ENCODE measurements at regions not wholly inside any gene's neighbourhood (a gene's known extent, or its start where the extent isn't known, plus 50 kb on each side); places are given as distances from the start of the nearest gene placed in this dataset.
A peak's percentile ranks its signal among the peaks of the same experiment; 100 is the strongest.

DNA sequence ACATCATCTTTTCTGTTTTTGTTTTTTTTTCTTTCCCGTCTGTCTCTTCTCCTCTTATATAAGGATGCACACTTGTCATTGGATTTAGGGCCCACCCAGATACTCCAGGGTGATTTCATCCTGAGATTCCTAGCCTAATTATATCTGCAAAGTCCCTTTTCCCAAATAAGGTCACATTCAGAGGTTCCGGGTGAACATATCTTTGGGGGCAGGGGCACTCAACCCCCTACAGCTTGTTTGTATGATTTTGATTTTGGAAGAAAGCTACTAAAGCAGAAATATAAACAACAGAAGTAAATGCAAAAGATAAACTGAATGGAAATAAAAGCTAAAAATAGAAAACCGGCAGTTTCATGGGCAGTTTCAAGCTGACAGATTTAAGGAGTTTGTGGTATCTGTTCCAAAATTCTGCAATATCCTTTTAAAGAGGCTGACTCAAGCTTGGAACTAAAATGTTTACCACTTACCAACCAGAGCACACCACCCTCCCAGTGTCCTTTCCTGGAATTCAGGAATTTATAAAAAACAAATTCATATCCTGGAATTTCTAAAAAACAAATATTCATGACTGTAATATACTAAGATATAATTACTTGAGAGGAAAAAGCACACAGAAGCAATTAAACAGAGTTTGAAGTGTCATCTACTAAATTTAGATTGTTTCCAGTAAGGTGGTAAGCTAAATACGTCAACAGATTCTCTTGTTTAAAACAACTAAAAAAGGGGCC lies 100.0 kb upstream of the CARMIL1 start:
- Histone ChIP-seq H2BK12ac (ENCODE audit: low read depth, low read length) (no peak overlapping the region), H3K4me2 (ENCODE audit: insufficient read depth in 1 of 2, low read depth in 2 of 2, low read length in 2 of 2) (no peak overlapping the region), H3K14ac (ENCODE audit: insufficient read length) (no peak overlapping the region), H4K8ac (ENCODE audit: extremely low read depth, insufficient read depth, low read length) (no peak overlapping the region), H3K23ac (ENCODE audit: insufficient read length) (no peak overlapping the region), H2BK5ac (ENCODE audit: low read depth, low read length) (no peak overlapping the region), H3K79me2 (ENCODE audit: control insufficient read depth in 1 of 2, insufficient read depth in 2 of 2, low read length in 2 of 2) (no peaks in the 10 kb centered on the region), H3K36me3 (ENCODE audit: control insufficient read depth in 2 of 4, insufficient read depth in 4 of 4, low read length in 3 of 4) (no peaks in the 10 kb centered on the region), H2BK120ac (replicated peaks; ENCODE audit: low read depth, low read length) (no peak overlapping the region), H3K27me3 (replicated peaks in 1 of 4; ENCODE audit: control insufficient read depth in 3 of 4, extremely low read depth in 1 of 4, insufficient read depth in 3 of 4, low read length in 3 of 4) (no peaks in the 10 kb centered on the region), H3K27ac (ENCODE audit: low read depth, low read length) (no peak overlapping the region), H3K9ac (replicated peaks in 1 of 4; ENCODE audit: extremely low read depth in 1 of 4, low read depth in 3 of 4, low read length in 3 of 4) (no peak overlapping the region), H3K4me1 (replicated peaks in 1 of 4; ENCODE audit: control insufficient read depth in 3 of 4, insufficient read depth in 4 of 4, low read length in 3 of 4) (no peaks in the 10 kb centered on the region), H4K5ac (ENCODE audit: insufficient read length, low read depth, low read length) (no peak overlapping the region), H4K91ac (replicated peaks; ENCODE audit: insufficient read length, low read length) (no peak overlapping the region), H3K56ac (replicated peaks; ENCODE audit: insufficient read length, low read depth, low read length) (no peak overlapping the region), H3K4me3 (ENCODE audit: extremely low read depth in 1 of 4, insufficient read depth in 2 of 4, low read depth in 3 of 4, low read length in 4 of 4) (no peak overlapping the region), H2AFZ (ENCODE audit: low read length) (no peak overlapping the region), H3K23me2 (ENCODE audit: low read depth, low read length) (no peaks in the 10 kb centered on the region), H4K20me1 (replicated peaks in 1 of 2; ENCODE audit: control insufficient read depth in 1 of 2, insufficient read depth in 2 of 2, low read length in 2 of 2) (no peaks in the 10 kb centered on the region), H2AK5ac (ENCODE audit: low read depth, low read length) (no peak overlapping the region), H3K4ac (replicated peaks; ENCODE audit: insufficient read length, low read depth, low read length) (no peak overlapping the region), H2BK15ac (ENCODE audit: low read length) (no peak overlapping the region), H3K18ac (ENCODE audit: extremely low read depth, low read length) (no peak overlapping the region), H3K9me3 (ENCODE audit: insufficient read depth in 2 of 2, low read depth in 1 of 2, low read length in 1 of 2) (no peaks in the 10 kb centered on the region), H2BK20ac (ENCODE audit: low read length) (no peak overlapping the region), H3K79me1 (ENCODE audit: low read depth, low read length) (no peaks in the 10 kb centered on the region)
- 81% methylated on average over 4 of the region's 4 CpGs; no CpG with 5 or more reads in 1 of the 2 experiments for WGBS, 2 experiments (ENCODE audit: extremely low coverage in 1 of 2, insufficient coverage in 1 of 2, insufficient read length in 1 of 2, insufficient replicate concordance in 2 of 2, low coverage in 1 of 2, low lambda C conversion rate in 2 of 2, missing lambda C conversion rate in 1 of 2)
- no peak for DNase-seq (ENCODE audit: low read depth in 1 of 2, low spot score in 2 of 2)
- TF ChIP-seq CHD1 (IDR thresholded peaks at IDR 0.05; ENCODE audit: low read depth, low read length) (no peak), CEBPB (IDR thresholded peaks at IDR 0.05; ENCODE audit: low read depth, low read length) (no peak), EZH2 (IDR thresholded peaks at IDR 0.05; ENCODE audit: low read depth, low read length, severe bottlenecking) (no peak), SIN3A (conservative IDR thresholded peaks at IDR 0.05 in 1 of 2, IDR thresholded peaks at IDR 0.05 in 1 of 2; ENCODE audit: low read depth in 1 of 2, low read length in 2 of 2) (no peak), SRF (IDR thresholded peaks at IDR 0.05; ENCODE audit: low read depth, low read length) (peak; percentile 44; the same call in 1 of the 2 replicates)
- TF ChIP-seq, protein P1, sequence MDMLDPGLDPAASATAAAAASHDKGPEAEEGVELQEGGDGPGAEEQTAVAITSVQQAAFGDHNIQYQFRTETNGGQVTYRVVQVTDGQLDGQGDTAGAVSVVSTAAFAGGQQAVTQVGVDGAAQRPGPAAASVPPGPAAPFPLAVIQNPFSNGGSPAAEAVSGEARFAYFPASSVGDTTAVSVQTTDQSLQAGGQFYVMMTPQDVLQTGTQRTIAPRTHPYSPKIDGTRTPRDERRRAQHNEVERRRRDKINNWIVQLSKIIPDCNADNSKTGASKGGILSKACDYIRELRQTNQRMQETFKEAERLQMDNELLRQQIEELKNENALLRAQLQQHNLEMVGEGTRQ (IDR thresholded peaks at IDR 0.05; ENCODE audit: low read length), result no peak
- POLR2A ChIA-PET (ENCODE audit: partially characterized antibody), result no interaction called here
- no peak for FAIRE-seq
- CTCF ChIA-PET (ENCODE audit: partially characterized antibody), result interaction anchor here (0.6 kb wide), 1 partner anchor 268 kb away, joined by 4 read pairs; no protein-coding TSS in a partner anchor

Data from H1 (cell line).